HEK293T (cell line): ENCODE measurements at regions not wholly inside any gene's neighbourhood (a gene's known extent, or its start where the extent isn't known, plus 50 kb on each side); places are given as distances from the start of the nearest gene placed in this dataset.

Source experiments
- ARNT ChIP-seq: fragments of 450-650 bp; IDR thresholded peaks from 2 replicates; pipeline ENCODE4 v1.6.1; 2017; ENCODE audit warnings: mild to moderate bottlenecking
- BHLHE40 ChIP-seq: fragments of 450-650 bp; IDR thresholded peaks from 2 replicates; pipeline ENCODE4 v1.6.1; 2016; ENCODE audit warnings: mild to moderate bottlenecking, moderate library complexity, borderline replicate concordance
- ELF4 ChIP-seq: fragments of 450-650 bp; IDR thresholded peaks from 2 replicates; pipeline ENCODE4 v1.6.1; 2017; ENCODE audit warnings: antibody characterized with exemption
- FOXM1 ChIP-seq: fragments of 450-650 bp; IDR thresholded peaks from 2 replicates; pipeline ENCODE4 v1.6.1; 2017; ENCODE audit warnings: mild to moderate bottlenecking, borderline replicate concordance
- HDGF ChIP-seq: fragments of 450-650 bp; IDR thresholded peaks from 2 replicates; pipeline ENCODE4 v1.6.1; 2017; ENCODE audit warnings: antibody characterized with exemption, borderline replicate concordance
- L3MBTL2 ChIP-seq: fragments of 450-650 bp; conservative IDR thresholded peaks from 2 replicates; pipeline ENCODE4 v1.6.1; 2016; ENCODE audit warnings: mild to moderate bottlenecking
- SP1 ChIP-seq: fragments of 450-650 bp; IDR thresholded peaks from 2 replicates; pipeline ENCODE4 v1.6.1; 2017
- SUZ12 ChIP-seq: fragments of 450-650 bp; IDR thresholded peaks from 2 replicates; pipeline ENCODE4 v1.6.1; 2016; ENCODE audit warnings: mild to moderate bottlenecking
- ZNF384 ChIP-seq: fragments of 450-650 bp; IDR thresholded peaks from 2 replicates; pipeline ENCODE4 v1.6.1; 2016

DNA sequence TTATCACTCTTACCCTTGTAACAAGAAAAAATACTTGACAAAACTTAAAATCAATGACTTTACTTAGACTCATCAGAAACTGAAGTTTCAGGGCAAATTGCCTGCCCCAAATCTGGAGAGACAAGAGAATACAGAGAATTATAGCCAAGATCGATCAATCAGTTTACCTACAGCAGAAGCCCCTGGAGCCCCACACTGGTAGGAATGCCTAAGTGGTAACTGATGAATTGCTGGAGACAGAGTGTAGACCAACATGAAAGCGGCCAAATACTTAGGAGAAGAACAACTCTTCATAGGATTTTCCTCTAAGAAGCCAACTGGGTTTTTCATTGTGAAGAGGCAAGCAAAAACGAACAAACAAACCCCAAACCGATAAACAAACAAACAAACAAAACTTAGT, 1430.0 kb downstream of the EFNB2 start:
- TF ChIP-seq HDGF (no peak), ELF4 (no peak), BHLHE40 (no peak), L3MBTL2 (no peak), SUZ12 (no peak), ARNT (no peak), SP1 (no peak), ZNF384 (no peak), FOXM1 (no peak)
